NB4 (cell line): ENCODE measurements at regions not wholly inside any gene's neighbourhood (a gene's known extent, or its start where the extent isn't known, plus 50 kb on each side); places are given as distances from the start of the nearest gene placed in this dataset.

Experiments used
- CTCF ChIP-seq: IDR thresholded peaks from one replicate; pipeline ENCODE4 v1.5.1; 2012; ENCODE audit warnings: low read depth, low read length
- MYC ChIP-seq: IDR thresholded peaks from 2 replicates; pipeline ENCODE4 v1.6.1; 2011; ENCODE audit warnings: low read depth, low read length
- POLR2A ChIP-seq: IDR thresholded peaks from 2 replicates; pipeline ENCODE4 v1.6.1; 2011; ENCODE audit warnings: mild to moderate bottlenecking; ENCODE audit not compliant: insufficient read length; ENCODE audit errors: extremely low read depth
- TF ChIP-seq, protein P1 (sequence below): IDR thresholded peaks from 2 replicates; pipeline ENCODE4 v1.6.1; 2011; ENCODE audit warnings: low read depth, low read length

DNA sequence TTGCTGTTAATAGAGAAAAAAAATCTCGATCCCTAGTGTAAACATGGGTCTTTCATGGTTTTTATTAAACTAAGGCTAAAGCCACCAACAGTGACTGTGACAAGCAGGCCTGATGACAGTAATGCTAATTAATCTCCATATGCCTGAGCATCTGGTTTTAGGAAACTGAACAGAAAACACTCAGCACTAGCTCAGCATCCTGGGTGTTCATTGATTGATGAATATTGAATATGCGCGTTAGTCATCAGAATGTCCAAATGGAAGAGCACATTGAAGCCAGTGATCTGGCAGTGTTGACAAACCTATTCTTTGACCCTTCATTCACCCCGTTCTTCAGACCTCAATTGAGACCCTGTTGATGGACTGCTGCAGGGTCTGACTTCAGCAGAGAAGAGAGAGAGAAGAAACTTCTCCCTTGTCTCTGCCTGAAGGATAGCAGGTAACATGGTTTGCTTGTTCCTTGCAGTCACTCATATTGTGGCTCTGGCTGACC, 283.8 kb downstream of the RDH14 start:
- TF ChIP-seq CTCF, result no peak
- TF ChIP-seq MYC, result no peak
- no peak for TF ChIP-seq POLR2A
- TF ChIP-seq, protein P1, sequence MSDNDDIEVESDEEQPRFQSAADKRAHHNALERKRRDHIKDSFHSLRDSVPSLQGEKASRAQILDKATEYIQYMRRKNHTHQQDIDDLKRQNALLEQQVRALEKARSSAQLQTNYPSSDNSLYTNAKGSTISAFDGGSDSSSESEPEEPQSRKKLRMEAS, result no peak
